ENCODE measurements at regions not wholly inside any gene's neighbourhood (a gene's known extent, or its start where the extent isn't known, plus 50 kb on each side); places are given as distances from the start of the nearest gene placed in this dataset.

GRCh38 chr4:180164799-180165198 lies 2078.4 kb upstream of the TENM3 start:
- FAIRE-seq (no peak), ATAC-seq (no peak), DNase-seq (ENCODE audit: low read depth, low spot score) (no peak)
- CTCF ChIA-PET: no interaction called here
- H4K20me1 ChIP-seq (ENCODE audit: control insufficient read depth, insufficient read depth): no peaks in the 10 kb centered on the region
- intact Hi-C loops (cut with micrococcal nuclease; ENCODE audit: unreplicated experiment): no loop called here
- no peak overlapping the region for H3K4me3 ChIP-seq
- TF ChIP-seq SMARCA5 (IDR thresholded peaks at IDR 0.05) (no peak), DPF2 (IDR thresholded peaks at IDR 0.05) (no peak), BRCA1 (IDR thresholded peaks at IDR 0.05; ENCODE audit: low read depth, low read length) (no peak), CHD2 (IDR thresholded peaks at IDR 0.05; ENCODE audit: borderline replicate concordance, low read depth, low read length) (no peak), KLF5 (IDR thresholded peaks at IDR 0.05; ENCODE audit: partially characterized antibody) (no peak), MXI1 (IDR thresholded peaks at IDR 0.05; ENCODE audit: low read depth, low read length) (no peak), CHD1 (IDR thresholded peaks at IDR 0.05; ENCODE audit: low read depth, low read length) (no peak), MYC (IDR thresholded peaks at IDR 0.05; ENCODE audit: insufficient read depth, insufficient read length, insufficient replicate concordance, low read length, severe bottlenecking) (no peak), ETV6 (conservative IDR thresholded peaks at IDR 0.05 in 1 of 2, IDR thresholded peaks at IDR 0.05 in 1 of 2; ENCODE audit: borderline replicate concordance in 1 of 2, low read depth in 1 of 2) (no peak), PAX8 (IDR thresholded peaks at IDR 0.05) (no peak), CREB1 (IDR thresholded peaks at IDR 0.05; ENCODE audit: low read depth) (no peak), STAT1 (conservative IDR thresholded peaks at IDR 0.05) (no peak)
- SMC1A ChIA-PET (ENCODE audit: uncharacterized antibody, unreplicated experiment): no interaction called here
- WGBS (ENCODE audit: insufficient coverage, insufficient replicate concordance, low lambda C conversion rate, missing lambda C conversion rate): 70% methylated on average over 2 of the region's 2 CpGs
- POLR2A ChIA-PET: no interaction called here
- H3K79me2 ChIP-seq (ENCODE audit: control insufficient read depth, insufficient read depth, low read length): no peaks in the 10 kb centered on the region
- no peaks in the 10 kb centered on the region for H3K36me3 ChIP-seq (ENCODE audit: control insufficient read depth in 2 of 2, insufficient read depth in 2 of 2, low read length in 1 of 2)
- H3K4me1 ChIP-seq (ENCODE audit: control insufficient read depth, insufficient read depth, low read length): no peaks in the 10 kb centered on the region
- no peak overlapping the region for H3K27ac ChIP-seq (ENCODE audit: control insufficient read depth, insufficient read depth)
- no peak overlapping the region for H2AFZ ChIP-seq (ENCODE audit: control insufficient read depth, low read depth, low read length)
- H3K9me3 ChIP-seq (replicated peaks; ENCODE audit: control insufficient read depth, insufficient read depth, low read length): no peaks in the 10 kb centered on the region
- in situ Hi-C loops (cut with MboI): no loop called here
- RAD21 ChIA-PET (ENCODE audit: unreplicated experiment): no interaction called here
- no peaks in the 10 kb centered on the region for H3K27me3 ChIP-seq (replicated peaks in 1 of 2; ENCODE audit: control insufficient read depth in 2 of 2, insufficient read depth in 2 of 2, low read length in 1 of 2)
- H3K4me2 ChIP-seq (ENCODE audit: control insufficient read depth, insufficient read depth): no peak overlapping the region
- H3K9ac ChIP-seq (ENCODE audit: control insufficient read depth, insufficient read depth, low read length): no peak overlapping the region
- BruUV-seq (replicated peaks): no TSS peak

Data from GM12878 (cell line).